ENCODE measurements at regions not wholly inside any gene's neighbourhood (a gene's known extent, or its start where the extent isn't known, plus 50 kb on each side); places are given as distances from the start of the nearest gene placed in this dataset.

DNA sequence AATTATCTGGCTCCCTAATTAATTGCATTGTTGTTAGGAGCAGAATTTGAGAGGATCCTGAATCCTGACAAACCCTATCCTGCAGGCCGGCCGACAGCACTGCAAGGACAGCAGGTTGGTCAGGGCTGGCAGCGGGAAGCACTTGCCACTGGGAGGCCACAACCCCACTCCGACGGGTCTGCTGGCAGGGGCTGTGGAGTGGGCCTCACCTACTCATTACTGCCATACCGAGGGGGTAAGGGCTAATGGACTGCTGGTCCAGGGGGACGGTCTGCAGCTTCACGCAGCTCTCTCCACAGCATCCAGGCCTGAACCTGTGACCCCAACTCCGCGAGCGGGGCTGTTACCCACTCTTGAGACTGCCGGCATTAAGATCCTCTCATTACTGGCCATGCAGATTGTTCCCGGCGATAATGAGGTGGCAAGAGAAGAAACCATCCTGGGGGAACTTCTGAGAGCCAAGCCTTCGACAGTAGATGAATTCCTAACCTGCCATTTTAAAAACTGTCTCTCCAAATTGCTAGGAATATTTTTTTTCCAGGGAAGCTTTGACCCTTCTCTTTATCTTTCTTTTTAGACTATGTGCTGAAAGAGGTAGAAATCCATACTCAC, 501.3 kb downstream of the OMA1 start:
- H3K27me3 Mint-ChIP-seq (ENCODE audit: unreplicated experiment) = no peaks in the 10 kb centered on the region
- DNase-seq (ENCODE audit: extremely low spot score, unreplicated experiment) = no peak
- H3K4me3 Mint-ChIP-seq (ENCODE audit: unreplicated experiment) = no peak overlapping the region
- TF ChIP-seq CTCF (IDR thresholded peaks at IDR 0.05) = no peak
- H3K36me3 Mint-ChIP-seq (ENCODE audit: unreplicated experiment) = no peaks in the 10 kb centered on the region
- H3K27ac Mint-ChIP-seq (ENCODE audit: unreplicated experiment) = no peak overlapping the region
- no peaks in the 10 kb centered on the region for H3K9me3 Mint-ChIP-seq (ENCODE audit: unreplicated experiment)
- no peaks in the 10 kb centered on the region for H3K4me1 Mint-ChIP-seq (ENCODE audit: unreplicated experiment)

GRCh38 chr1:58041621-58042020, 504.9 kb downstream of the OMA1 start:
- H3K27me3 Mint-ChIP-seq (ENCODE audit: unreplicated experiment) = no peaks in the 10 kb centered on the region
- TF ChIP-seq CTCF (IDR thresholded peaks at IDR 0.05) = no peak
- H3K4me3 Mint-ChIP-seq (ENCODE audit: unreplicated experiment) = no peak overlapping the region
- H3K9me3 Mint-ChIP-seq (ENCODE audit: unreplicated experiment) = no peaks in the 10 kb centered on the region
- H3K4me1 Mint-ChIP-seq (ENCODE audit: unreplicated experiment) = no peaks in the 10 kb centered on the region
- DNase-seq (ENCODE audit: extremely low spot score, unreplicated experiment) = no peak
- no peaks in the 10 kb centered on the region for H3K36me3 Mint-ChIP-seq (ENCODE audit: unreplicated experiment)
- no peak overlapping the region for H3K27ac Mint-ChIP-seq (ENCODE audit: unreplicated experiment)

- Mint-ChIP-seq H3K9me3 (ENCODE audit: unreplicated experiment) (no peaks in the 10 kb centered on the region), H3K36me3 (ENCODE audit: unreplicated experiment) (no peaks in the 10 kb centered on the region), H3K27ac (ENCODE audit: unreplicated experiment) (no peak overlapping the region), H3K4me3 (ENCODE audit: unreplicated experiment) (no peak overlapping the region), H3K4me1 (ENCODE audit: unreplicated experiment) (no peaks in the 10 kb centered on the region), H3K27me3 (ENCODE audit: unreplicated experiment) (no peaks in the 10 kb centered on the region)
- TF ChIP-seq CTCF (IDR thresholded peaks at IDR 0.05) = no peak
- no peak for DNase-seq (ENCODE audit: extremely low spot score, unreplicated experiment)
Measured at GRCh38 chr1:58038574-58038973, 508.0 kb downstream of the OMA1 start.

DNA sequence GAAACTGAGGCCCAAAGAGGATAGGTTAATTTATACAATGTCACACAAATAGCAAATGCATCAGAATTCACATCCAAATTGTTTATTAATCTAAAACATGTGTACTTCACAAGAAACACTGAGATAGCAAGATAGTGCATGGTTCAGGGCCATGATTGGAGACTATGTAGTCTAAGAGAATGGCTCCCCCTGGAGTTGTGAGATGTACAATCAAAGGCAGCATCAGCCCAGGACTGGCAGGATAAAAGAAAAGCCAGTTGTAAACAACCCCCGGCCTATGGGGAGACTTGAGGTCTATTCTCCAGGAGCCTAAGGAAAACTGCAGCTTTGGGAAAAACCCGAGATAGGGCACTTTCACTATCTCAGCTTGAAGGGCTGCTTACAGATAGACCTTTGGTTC, 511.0 kb downstream of the OMA1 start:
- H3K4me1 Mint-ChIP-seq (ENCODE audit: unreplicated experiment) = no peaks in the 10 kb centered on the region
- no peaks in the 10 kb centered on the region for H3K27me3 Mint-ChIP-seq (ENCODE audit: unreplicated experiment)
- DNase-seq (ENCODE audit: extremely low spot score, unreplicated experiment) = no peak
- no peak overlapping the region for H3K27ac Mint-ChIP-seq (ENCODE audit: unreplicated experiment)
- no peaks in the 10 kb centered on the region for H3K9me3 Mint-ChIP-seq (ENCODE audit: unreplicated experiment)
- no peak overlapping the region for H3K4me3 Mint-ChIP-seq (ENCODE audit: unreplicated experiment)
- no peaks in the 10 kb centered on the region for H3K36me3 Mint-ChIP-seq (ENCODE audit: unreplicated experiment)
- peak; percentile 10 for TF ChIP-seq CTCF (IDR thresholded peaks at IDR 0.05)

DNA sequence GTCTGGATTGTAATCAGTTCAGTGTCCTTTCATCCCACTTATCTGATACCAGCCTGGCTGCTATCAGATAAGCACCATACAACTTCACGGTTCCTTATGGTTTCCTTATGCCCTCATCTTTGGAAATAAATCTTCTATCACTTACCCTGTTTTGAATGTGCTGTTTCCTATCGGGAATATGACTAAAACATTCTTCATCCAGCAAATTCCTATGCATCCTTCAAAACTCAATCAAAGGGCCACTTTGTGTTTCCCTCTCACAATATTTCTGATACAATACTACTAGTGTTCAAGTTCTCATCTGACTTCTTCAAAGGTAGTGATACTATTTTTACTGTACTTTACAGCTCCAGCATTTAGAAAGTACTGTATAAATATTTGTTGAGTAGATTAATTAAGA, 513.2 kb downstream of the OMA1 start:
- H3K9me3 Mint-ChIP-seq (ENCODE audit: unreplicated experiment) = no peaks in the 10 kb centered on the region
- H3K4me3 Mint-ChIP-seq (ENCODE audit: unreplicated experiment) = no peak overlapping the region
- DNase-seq (ENCODE audit: extremely low spot score, unreplicated experiment) = no peak
- H3K4me1 Mint-ChIP-seq (ENCODE audit: unreplicated experiment) = no peaks in the 10 kb centered on the region
- TF ChIP-seq CTCF (IDR thresholded peaks at IDR 0.05) = no peak
- H3K27ac Mint-ChIP-seq (ENCODE audit: unreplicated experiment) = no peak overlapping the region
- H3K27me3 Mint-ChIP-seq (ENCODE audit: unreplicated experiment) = no peaks in the 10 kb centered on the region
- H3K36me3 Mint-ChIP-seq (ENCODE audit: unreplicated experiment) = no peaks in the 10 kb centered on the region

All from osteocyte (in vitro differentiated cells).